ENCODE measurements at regions not wholly inside any gene's neighbourhood (a gene's known extent, or its start where the extent isn't known, plus 50 kb on each side); places are given as distances from the start of the nearest gene placed in this dataset.
A peak's percentile ranks its signal among the peaks of the same experiment; 100 is the strongest.

DNA sequence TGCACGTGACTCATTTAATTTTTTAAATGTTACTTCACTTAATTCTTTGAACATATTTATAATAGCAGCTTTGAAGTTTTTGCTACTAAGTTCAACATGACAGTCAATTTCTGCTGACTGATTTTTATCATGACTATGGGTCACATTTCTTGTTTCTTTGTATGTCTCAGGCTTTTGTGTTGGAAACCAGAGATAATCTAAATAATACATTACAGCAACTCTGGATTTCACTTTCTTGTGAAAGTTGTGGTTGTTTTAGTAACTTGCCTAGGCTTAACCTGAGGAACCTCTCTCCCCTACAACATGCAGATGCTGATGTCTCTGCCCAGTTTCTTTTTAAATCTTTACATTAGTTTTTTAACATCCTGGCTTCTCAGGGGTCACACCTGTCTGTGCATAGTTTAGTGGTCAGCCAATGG is 180.8 kb downstream of the CCDC71L start:
- Histone ChIP-seq H3K36me3 (ENCODE audit: insufficient read depth, low read length) (no peaks in the 10 kb centered on the region), H3K4me3 (ENCODE audit: low read depth, low read length) (no peak overlapping the region), H2AFZ (ENCODE audit: low read length, unreplicated experiment) (no peak overlapping the region), H3K4me1 (ENCODE audit: control insufficient read depth, insufficient read depth, low read length, unreplicated experiment) (peaks cover 9% of the 10 kb centered on the region), H3K27me3 (ENCODE audit: insufficient read depth, low read length) (no peaks in the 10 kb centered on the region), H3K79me2 (ENCODE audit: control insufficient read depth, insufficient read depth, low read length, unreplicated experiment) (no peaks in the 10 kb centered on the region), H3K27ac (ENCODE audit: low read depth, low read length) (no peak overlapping the region)

DNA sequence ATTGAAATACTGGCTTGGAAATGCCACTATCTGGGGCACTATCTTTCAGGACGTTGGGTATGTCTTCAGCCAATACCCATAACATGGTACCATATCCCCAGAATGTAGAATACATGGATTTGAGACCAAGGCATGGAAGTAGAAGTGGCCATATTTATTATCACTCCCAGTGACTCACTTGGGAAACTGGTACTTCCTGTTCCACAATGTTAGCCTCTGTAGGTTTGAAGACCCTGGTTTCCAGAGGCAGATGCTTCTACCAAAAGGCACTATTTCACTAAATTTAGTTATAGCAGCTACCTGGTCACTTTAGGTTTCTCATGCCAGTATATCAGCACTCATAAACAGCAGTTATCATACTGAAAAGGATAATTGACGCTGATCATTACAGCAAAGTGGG is 184.2 kb downstream of the CCDC71L start:
- H3K27me3 ChIP-seq (ENCODE audit: insufficient read depth, low read length): no peaks in the 10 kb centered on the region
- H3K79me2 ChIP-seq (ENCODE audit: control insufficient read depth, insufficient read depth, low read length, unreplicated experiment): no peaks in the 10 kb centered on the region
- H3K27ac ChIP-seq (ENCODE audit: low read depth, low read length): no peak overlapping the region
- no peaks in the 10 kb centered on the region for H3K4me1 ChIP-seq (ENCODE audit: control insufficient read depth, insufficient read depth, low read length, unreplicated experiment)
- no peaks in the 10 kb centered on the region for H3K36me3 ChIP-seq (ENCODE audit: insufficient read depth, low read length)
- H3K4me3 ChIP-seq (ENCODE audit: low read depth, low read length): no peak overlapping the region
- H2AFZ ChIP-seq (ENCODE audit: low read length, unreplicated experiment): no peak overlapping the region

DNA sequence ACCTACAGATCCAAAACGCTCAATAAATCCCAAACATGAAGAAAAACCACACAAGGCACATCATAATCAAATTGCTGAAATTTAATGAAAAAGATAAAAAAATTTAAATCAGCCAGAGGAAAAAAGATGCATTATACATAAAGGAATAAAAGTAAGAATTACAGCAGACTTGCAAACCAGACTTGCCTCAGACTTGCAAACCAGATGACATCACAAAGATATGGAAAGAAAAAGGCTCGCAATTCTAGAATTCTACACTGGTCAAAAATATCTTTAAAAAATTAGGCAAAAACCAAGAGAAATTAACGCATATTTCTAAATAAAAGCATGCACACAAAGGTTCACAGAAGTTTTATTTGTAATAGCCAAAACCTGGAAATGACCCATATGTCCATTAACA is 188.0 kb upstream of the NAMPT start:
- no peaks in the 10 kb centered on the region for H3K27me3 ChIP-seq (ENCODE audit: insufficient read depth, low read length)
- H3K27ac ChIP-seq (ENCODE audit: low read depth, low read length): no peak overlapping the region
- no peaks in the 10 kb centered on the region for H3K4me1 ChIP-seq (ENCODE audit: control insufficient read depth, insufficient read depth, low read length, unreplicated experiment)
- no peak overlapping the region for H3K4me3 ChIP-seq (ENCODE audit: low read depth, low read length)
- no peaks in the 10 kb centered on the region for H3K36me3 ChIP-seq (ENCODE audit: insufficient read depth, low read length)
- no peaks in the 10 kb centered on the region for H3K79me2 ChIP-seq (ENCODE audit: control insufficient read depth, insufficient read depth, low read length, unreplicated experiment)
- H2AFZ ChIP-seq (ENCODE audit: low read length, unreplicated experiment): no peak overlapping the region

DNA sequence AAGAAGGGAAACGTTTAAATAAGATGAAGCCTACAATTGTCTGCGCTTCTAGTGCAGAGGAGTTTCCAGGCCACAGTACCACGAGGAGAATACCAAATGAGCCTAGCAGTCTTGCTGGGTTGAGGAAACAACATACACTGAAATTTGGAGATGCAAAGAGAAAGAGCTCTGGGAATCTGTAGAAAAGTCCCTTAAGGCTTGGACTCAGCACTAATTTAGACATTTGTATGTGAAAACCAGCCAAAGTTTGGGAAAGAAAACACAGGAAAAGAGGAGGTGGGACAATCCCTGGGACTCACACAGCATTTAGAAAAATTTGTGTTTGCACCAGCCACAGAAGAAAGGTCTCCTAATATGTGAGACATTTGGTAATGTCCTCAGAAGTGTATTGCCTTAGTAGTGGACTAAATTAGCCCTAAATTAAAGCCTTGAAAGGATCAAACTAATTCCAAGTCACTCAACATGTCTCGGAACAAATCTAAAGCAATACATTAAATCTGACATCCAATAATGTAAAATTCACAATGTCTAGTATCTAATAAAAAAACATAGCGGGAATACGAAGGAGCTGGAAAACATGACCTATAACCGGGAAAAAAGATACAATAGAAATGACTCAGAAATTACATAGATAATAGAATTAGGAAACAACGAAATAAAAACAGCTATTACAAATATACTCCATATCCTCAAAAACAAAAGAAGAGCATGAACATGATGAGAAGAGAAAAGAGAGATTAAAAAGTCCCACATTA is 187.1 kb upstream of the NAMPT start:
- Histone ChIP-seq H3K4me1 (ENCODE audit: control insufficient read depth, insufficient read depth, low read length, unreplicated experiment) (no peaks in the 10 kb centered on the region), H3K4me3 (ENCODE audit: low read depth, low read length) (no peak overlapping the region), H3K27ac (ENCODE audit: low read depth, low read length) (no peak overlapping the region), H3K79me2 (ENCODE audit: control insufficient read depth, insufficient read depth, low read length, unreplicated experiment) (no peaks in the 10 kb centered on the region), H2AFZ (ENCODE audit: low read length, unreplicated experiment) (no peak overlapping the region), H3K27me3 (ENCODE audit: insufficient read depth, low read length) (no peaks in the 10 kb centered on the region), H3K36me3 (ENCODE audit: insufficient read depth, low read length) (no peaks in the 10 kb centered on the region)

DNA sequence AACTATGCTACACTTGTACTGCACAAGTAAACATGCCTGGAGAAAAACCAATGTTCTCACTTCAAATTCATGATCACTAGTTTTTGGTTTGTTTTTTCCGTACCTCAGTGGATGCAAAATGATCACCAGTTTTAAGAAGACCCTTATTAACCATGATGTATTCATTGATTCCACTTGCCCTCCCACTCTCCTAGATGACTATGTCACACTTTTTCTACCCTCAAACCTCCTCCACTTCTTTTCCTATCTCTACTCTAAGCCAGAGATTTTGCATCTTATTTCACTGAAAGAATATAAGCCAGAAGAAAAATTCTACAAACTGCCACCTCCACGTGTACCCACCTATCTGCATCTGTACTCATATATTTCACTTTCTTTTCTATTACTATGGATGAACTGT is 186.2 kb upstream of the NAMPT start:
- Histone ChIP-seq H3K27me3 (ENCODE audit: insufficient read depth, low read length) (no peaks in the 10 kb centered on the region), H2AFZ (ENCODE audit: low read length, unreplicated experiment) (no peak overlapping the region), H3K4me3 (ENCODE audit: low read depth, low read length) (no peak overlapping the region), H3K4me1 (ENCODE audit: control insufficient read depth, insufficient read depth, low read length, unreplicated experiment) (no peaks in the 10 kb centered on the region), H3K79me2 (ENCODE audit: control insufficient read depth, insufficient read depth, low read length, unreplicated experiment) (no peaks in the 10 kb centered on the region), H3K36me3 (ENCODE audit: insufficient read depth, low read length) (no peaks in the 10 kb centered on the region), H3K27ac (ENCODE audit: low read depth, low read length) (no peak overlapping the region)

DNA sequence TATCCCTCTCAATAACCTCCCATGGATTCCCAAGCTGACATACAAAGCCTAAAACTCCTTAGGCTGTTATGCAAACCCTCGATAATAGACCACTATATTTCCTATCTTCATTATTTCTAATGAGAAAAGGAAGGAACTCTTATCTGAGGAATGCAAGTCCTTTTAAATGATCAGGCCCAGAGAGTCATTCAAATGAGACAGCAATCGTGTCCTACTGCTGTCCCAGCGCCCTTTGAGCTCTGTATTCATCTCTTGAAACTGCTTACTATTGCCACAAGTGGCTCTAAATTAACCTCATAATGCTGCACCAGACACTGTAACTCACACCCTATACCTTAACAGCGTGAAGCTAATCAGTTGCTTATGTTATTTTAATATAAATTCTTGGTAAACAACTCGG is 182.1 kb upstream of the NAMPT start:
- no peaks in the 10 kb centered on the region for H3K27me3 ChIP-seq (ENCODE audit: insufficient read depth, low read length)
- H3K4me3 ChIP-seq (ENCODE audit: low read depth, low read length): no peak overlapping the region
- no peaks in the 10 kb centered on the region for H3K4me1 ChIP-seq (ENCODE audit: control insufficient read depth, insufficient read depth, low read length, unreplicated experiment)
- no peak overlapping the region for H3K27ac ChIP-seq (ENCODE audit: low read depth, low read length)
- no peak overlapping the region for H2AFZ ChIP-seq (ENCODE audit: low read length, unreplicated experiment)
- no peaks in the 10 kb centered on the region for H3K79me2 ChIP-seq (ENCODE audit: control insufficient read depth, insufficient read depth, low read length, unreplicated experiment)
- H3K36me3 ChIP-seq (ENCODE audit: insufficient read depth, low read length): no peaks in the 10 kb centered on the region

DNA sequence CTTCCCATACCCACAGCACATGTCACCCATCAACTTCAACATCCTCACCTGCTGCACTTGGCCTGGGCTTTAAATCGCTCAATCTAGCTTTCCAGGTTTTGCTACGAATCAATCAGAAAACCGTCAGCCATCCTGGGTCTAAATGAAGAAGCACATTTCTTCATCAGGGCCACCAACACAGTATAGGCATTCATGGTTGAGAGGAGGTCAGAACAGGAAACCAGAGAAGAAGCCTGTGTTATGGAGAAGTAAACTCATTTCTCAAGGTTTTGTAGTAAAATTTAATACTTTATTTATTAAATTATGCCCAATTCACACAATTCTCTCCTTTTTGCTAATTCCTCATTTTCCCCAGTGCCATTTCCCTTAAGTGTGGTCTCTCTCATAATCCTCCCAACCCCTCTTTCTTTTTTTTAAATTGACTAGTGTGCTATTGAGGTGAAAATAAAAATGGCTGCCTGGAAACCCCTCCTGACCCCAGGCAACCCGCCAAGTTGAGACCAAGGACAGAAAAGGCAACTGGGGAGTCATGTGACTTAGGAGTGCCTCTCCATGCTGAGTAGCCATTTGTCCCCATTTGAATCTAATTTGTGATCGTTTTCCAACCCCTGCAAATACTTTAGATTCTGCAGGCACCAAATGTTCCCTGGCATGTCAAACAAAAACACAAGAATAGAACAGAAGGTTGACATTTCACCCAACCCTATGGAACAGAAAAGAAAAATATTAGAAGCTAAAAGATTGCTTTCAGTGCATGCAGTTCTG is 181.1 kb upstream of the NAMPT start:
- H3K36me3 ChIP-seq (ENCODE audit: insufficient read depth, low read length): no peaks in the 10 kb centered on the region
- no peaks in the 10 kb centered on the region for H3K79me2 ChIP-seq (ENCODE audit: control insufficient read depth, insufficient read depth, low read length, unreplicated experiment)
- no peaks in the 10 kb centered on the region for H3K27me3 ChIP-seq (ENCODE audit: insufficient read depth, low read length)
- H3K4me1 ChIP-seq (ENCODE audit: control insufficient read depth, insufficient read depth, low read length, unreplicated experiment): no peaks in the 10 kb centered on the region
- no peak overlapping the region for H2AFZ ChIP-seq (ENCODE audit: low read length, unreplicated experiment)
- no peak overlapping the region for H3K4me3 ChIP-seq (ENCODE audit: low read depth, low read length)
- H3K27ac ChIP-seq (ENCODE audit: low read depth, low read length): no peak overlapping the region

DNA sequence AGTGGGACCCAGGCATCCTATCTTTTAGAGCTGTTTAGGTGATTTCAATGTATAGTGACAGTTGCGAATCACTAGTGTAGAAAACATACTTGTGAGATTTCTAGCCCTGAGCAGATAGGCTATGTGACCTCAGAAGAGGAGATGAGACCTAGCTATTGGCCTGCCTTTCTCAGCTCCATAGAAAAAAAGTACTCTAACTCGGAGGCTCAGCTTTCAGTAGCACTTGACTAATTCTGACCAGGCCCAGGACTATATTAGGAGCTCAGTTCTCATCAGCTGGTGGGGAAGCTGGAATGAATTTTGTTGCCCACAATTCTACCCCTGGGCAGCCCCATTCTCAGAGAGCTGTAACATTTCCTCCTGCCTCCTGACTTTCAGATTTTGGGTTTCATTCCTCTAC is 179.9 kb upstream of the NAMPT start:
- H3K27ac ChIP-seq (ENCODE audit: low read depth, low read length): no peak overlapping the region
- no peaks in the 10 kb centered on the region for H3K79me2 ChIP-seq (ENCODE audit: control insufficient read depth, insufficient read depth, low read length, unreplicated experiment)
- H3K36me3 ChIP-seq (ENCODE audit: insufficient read depth, low read length): no peaks in the 10 kb centered on the region
- H2AFZ ChIP-seq (ENCODE audit: low read length, unreplicated experiment): no peak overlapping the region
- no peaks in the 10 kb centered on the region for H3K4me1 ChIP-seq (ENCODE audit: control insufficient read depth, insufficient read depth, low read length, unreplicated experiment)
- H3K27me3 ChIP-seq (ENCODE audit: insufficient read depth, low read length): no peaks in the 10 kb centered on the region
- H3K4me3 ChIP-seq (ENCODE audit: low read depth, low read length): no peak overlapping the region

DNA sequence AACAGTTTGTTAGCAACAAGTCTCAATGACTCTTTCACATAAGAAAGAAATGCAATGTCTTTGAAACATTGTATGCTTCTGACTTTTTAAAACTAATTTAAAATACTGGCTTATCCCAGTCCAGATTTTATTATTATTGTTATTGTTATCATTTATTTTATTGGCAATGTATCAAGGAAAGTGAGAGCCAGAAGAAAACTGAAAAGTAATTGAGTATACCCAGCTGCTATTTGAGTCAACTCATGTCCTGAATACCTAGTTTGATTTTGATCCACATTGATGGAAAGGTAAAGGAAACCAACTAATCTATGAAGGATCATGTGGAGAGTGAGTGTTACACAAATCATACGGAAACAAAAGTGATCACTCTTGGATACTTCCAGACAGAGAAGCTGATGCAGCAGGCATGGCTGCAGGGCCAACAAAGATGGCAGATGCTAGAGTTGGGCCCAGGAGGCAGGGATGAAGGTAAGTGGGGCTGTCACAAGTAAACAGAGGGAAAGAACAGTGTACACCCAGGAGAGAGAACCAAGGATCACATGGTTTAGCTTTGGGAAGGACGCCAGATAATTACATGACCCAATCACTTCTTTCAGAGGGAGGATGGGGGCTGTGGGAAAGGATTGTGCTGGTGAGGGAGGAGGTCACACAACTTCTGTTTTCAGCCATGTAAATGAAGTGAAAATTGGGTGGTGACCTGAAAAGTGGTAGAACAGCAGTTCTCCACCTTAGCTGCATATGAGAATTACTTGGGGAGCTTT is 179.2 kb upstream of the NAMPT start:
- no peak overlapping the region for H2AFZ ChIP-seq (ENCODE audit: low read length, unreplicated experiment)
- no peak overlapping the region for H3K4me3 ChIP-seq (ENCODE audit: low read depth, low read length)
- no peak overlapping the region for H3K27ac ChIP-seq (ENCODE audit: low read depth, low read length)
- H3K27me3 ChIP-seq (ENCODE audit: insufficient read depth, low read length): no peaks in the 10 kb centered on the region
- H3K36me3 ChIP-seq (ENCODE audit: insufficient read depth, low read length): no peaks in the 10 kb centered on the region
- no peaks in the 10 kb centered on the region for H3K4me1 ChIP-seq (ENCODE audit: control insufficient read depth, insufficient read depth, low read length, unreplicated experiment)
- no peaks in the 10 kb centered on the region for H3K79me2 ChIP-seq (ENCODE audit: control insufficient read depth, insufficient read depth, low read length, unreplicated experiment)

DNA sequence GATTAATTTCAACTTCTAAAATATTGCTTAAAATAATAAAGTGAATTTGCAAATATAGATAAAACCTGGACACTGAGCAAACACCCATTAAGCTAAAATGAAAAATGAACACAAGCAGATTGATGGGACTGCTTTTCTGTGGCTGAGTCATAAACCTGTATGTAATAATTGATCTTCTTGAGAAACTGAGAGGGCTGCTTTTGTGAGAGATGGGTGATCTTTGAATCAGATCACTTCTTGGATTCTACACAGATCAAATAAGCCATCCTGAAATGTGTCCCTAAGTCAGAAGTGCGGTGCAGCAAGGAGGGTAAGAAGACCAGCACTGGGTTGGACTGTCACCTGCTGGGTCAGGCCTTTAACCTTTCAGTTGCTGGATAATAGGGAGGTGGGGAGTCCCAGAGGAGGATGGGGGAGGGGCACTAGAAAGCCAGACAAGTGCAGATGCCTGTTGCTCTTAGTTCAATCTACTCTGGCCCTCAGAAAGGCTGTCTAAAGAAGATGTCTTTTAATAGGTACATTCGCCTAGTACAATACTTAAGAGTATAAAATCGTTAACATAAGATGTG is 178.2 kb upstream of the NAMPT start:
- peak overlapping the region; percentile 70 for H2AFZ ChIP-seq (ENCODE audit: low read length, unreplicated experiment)
- H3K27me3 ChIP-seq (ENCODE audit: insufficient read depth, low read length): no peaks in the 10 kb centered on the region
- H3K27ac ChIP-seq (ENCODE audit: low read depth, low read length): no peak overlapping the region
- H3K4me1 ChIP-seq (ENCODE audit: control insufficient read depth, insufficient read depth, low read length, unreplicated experiment): no peaks in the 10 kb centered on the region
- peaks cover 2% of the 10 kb centered on the region; the same call in 1 of the 2 replicates for H3K36me3 ChIP-seq (ENCODE audit: insufficient read depth, low read length)
- peak overlapping the region; percentile 66 for H3K4me3 ChIP-seq (ENCODE audit: low read depth, low read length)
- no peaks in the 10 kb centered on the region for H3K79me2 ChIP-seq (ENCODE audit: control insufficient read depth, insufficient read depth, low read length, unreplicated experiment)
